ENCODE measurements at regions not wholly inside any gene's neighbourhood (a gene's known extent, or its start where the extent isn't known, plus 50 kb on each side); places are given as distances from the start of the nearest gene placed in this dataset.

DNA sequence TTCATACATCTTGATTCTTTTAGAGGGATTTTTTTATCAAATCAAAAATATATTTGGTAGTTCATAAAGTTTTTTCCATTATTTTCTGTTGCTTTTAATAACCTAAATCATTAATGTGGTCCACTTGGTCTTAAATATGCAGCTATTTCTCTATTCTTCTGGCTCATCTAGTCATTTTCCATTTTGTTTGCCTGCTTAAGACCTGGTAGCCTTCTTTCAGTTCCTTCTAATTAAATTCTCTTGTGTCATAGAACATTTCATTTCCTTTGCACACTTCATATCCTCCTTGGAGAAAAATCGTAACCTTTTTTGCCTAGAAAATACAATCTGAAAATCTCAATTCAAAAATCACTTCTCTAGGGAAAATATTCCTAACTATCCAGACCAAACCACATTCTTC is 387.0 kb downstream of the LRFN5 start:
- TF ChIP-seq JUNB (IDR thresholded peaks at IDR 0.05; ENCODE audit: unreplicated experiment) (no peak), POLR2AphosphoS5 (IDR thresholded peaks at IDR 0.05; ENCODE audit: low read depth) (no peak), CREB1 (CRISPR knock-in tag; IDR thresholded peaks at IDR 0.05; ENCODE audit: low read depth) (no peak), EZH2 (IDR thresholded peaks at IDR 0.05; ENCODE audit: low read depth, unreplicated experiment) (no peak), EZH2phosphoT487 (IDR thresholded peaks at IDR 0.05; ENCODE audit: unreplicated experiment) (no peak), ZNF114 (CRISPR knock-in tag; IDR thresholded peaks at IDR 0.05) (no peak), NANOG (IDR thresholded peaks at IDR 0.05; ENCODE audit: borderline replicate concordance) (no peak), ZNF331 (CRISPR knock-in tag; IDR thresholded peaks at IDR 0.05; ENCODE audit: low read depth) (no peak)
- TF ChIP-seq, protein P1, sequence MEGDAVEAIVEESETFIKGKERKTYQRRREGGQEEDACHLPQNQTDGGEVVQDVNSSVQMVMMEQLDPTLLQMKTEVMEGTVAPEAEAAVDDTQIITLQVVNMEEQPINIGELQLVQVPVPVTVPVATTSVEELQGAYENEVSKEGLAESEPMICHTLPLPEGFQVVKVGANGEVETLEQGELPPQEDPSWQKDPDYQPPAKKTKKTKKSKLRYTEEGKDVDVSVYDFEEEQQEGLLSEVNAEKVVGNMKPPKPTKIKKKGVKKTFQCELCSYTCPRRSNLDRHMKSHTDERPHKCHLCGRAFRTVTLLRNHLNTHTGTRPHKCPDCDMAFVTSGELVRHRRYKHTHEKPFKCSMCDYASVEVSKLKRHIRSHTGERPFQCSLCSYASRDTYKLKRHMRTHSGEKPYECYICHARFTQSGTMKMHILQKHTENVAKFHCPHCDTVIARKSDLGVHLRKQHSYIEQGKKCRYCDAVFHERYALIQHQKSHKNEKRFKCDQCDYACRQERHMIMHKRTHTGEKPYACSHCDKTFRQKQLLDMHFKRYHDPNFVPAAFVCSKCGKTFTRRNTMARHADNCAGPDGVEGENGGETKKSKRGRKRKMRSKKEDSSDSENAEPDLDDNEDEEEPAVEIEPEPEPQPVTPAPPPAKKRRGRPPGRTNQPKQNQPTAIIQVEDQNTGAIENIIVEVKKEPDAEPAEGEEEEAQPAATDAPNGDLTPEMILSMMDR (conservative IDR thresholded peaks at IDR 0.05; ENCODE audit: low read depth in 2 of 2) = no peak
- TF ChIP-seq, protein P2, sequence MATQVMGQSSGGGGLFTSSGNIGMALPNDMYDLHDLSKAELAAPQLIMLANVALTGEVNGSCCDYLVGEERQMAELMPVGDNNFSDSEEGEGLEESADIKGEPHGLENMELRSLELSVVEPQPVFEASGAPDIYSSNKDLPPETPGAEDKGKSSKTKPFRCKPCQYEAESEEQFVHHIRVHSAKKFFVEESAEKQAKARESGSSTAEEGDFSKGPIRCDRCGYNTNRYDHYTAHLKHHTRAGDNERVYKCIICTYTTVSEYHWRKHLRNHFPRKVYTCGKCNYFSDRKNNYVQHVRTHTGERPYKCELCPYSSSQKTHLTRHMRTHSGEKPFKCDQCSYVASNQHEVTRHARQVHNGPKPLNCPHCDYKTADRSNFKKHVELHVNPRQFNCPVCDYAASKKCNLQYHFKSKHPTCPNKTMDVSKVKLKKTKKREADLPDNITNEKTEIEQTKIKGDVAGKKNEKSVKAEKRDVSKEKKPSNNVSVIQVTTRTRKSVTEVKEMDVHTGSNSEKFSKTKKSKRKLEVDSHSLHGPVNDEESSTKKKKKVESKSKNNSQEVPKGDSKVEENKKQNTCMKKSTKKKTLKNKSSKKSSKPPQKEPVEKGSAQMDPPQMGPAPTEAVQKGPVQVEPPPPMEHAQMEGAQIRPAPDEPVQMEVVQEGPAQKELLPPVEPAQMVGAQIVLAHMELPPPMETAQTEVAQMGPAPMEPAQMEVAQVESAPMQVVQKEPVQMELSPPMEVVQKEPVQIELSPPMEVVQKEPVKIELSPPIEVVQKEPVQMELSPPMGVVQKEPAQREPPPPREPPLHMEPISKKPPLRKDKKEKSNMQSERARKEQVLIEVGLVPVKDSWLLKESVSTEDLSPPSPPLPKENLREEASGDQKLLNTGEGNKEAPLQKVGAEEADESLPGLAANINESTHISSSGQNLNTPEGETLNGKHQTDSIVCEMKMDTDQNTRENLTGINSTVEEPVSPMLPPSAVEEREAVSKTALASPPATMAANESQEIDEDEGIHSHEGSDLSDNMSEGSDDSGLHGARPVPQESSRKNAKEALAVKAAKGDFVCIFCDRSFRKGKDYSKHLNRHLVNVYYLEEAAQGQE (IDR thresholded peaks at IDR 0.05; ENCODE audit: unreplicated experiment) = no peak
- TF ChIP-seq, protein P3, sequence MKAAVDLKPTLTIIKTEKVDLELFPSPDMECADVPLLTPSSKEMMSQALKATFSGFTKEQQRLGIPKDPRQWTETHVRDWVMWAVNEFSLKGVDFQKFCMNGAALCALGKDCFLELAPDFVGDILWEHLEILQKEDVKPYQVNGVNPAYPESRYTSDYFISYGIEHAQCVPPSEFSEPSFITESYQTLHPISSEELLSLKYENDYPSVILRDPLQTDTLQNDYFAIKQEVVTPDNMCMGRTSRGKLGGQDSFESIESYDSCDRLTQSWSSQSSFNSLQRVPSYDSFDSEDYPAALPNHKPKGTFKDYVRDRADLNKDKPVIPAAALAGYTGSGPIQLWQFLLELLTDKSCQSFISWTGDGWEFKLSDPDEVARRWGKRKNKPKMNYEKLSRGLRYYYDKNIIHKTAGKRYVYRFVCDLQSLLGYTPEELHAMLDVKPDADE (IDR thresholded peaks at IDR 0.05) = no peak

Measured in GM23338 (cell line).